Caki2 (cell line): ENCODE measurements at regions not wholly inside any gene's neighbourhood (a gene's known extent, or its start where the extent isn't known, plus 50 kb on each side); places are given as distances from the start of the nearest gene placed in this dataset.

Experiments used
- DNase-seq: peaks from one replicate; pipeline ENCODE4 v3.0.0-alpha.2; 2015; ENCODE audit warnings: low read depth
- in situ Hi-C: cut with HindIII; loops from 2 replicates; pipeline ENCODE4 v1.10.0; 2016; ENCODE audit warnings: low sequenced_read_pairs, low pct_unique_long_range_greater_than_20kb, mixed read lengths

DNA sequence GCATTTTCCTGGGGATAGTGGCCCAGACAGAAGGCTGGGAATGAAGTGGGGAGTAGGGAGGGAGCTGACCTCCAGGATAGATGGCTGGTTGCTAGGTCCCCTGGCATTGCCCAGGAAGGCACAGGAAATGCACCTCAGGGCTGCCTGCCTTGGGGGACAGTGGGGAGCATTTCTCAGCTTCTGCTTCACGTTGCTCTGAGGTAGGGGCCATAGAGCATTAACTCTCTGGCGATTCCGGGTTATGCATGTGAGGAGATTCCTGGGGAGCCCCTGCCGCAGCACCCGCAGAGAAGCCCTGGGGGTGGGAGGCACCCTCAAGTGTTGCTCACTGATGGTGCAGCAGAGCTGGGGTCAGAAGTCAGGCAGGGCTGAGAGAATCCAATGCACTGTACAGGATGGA lies 256.5 kb downstream of the CYP26B1 start:
- DNase-seq, result no peak
- in situ Hi-C loops, result no loop called here

DNA sequence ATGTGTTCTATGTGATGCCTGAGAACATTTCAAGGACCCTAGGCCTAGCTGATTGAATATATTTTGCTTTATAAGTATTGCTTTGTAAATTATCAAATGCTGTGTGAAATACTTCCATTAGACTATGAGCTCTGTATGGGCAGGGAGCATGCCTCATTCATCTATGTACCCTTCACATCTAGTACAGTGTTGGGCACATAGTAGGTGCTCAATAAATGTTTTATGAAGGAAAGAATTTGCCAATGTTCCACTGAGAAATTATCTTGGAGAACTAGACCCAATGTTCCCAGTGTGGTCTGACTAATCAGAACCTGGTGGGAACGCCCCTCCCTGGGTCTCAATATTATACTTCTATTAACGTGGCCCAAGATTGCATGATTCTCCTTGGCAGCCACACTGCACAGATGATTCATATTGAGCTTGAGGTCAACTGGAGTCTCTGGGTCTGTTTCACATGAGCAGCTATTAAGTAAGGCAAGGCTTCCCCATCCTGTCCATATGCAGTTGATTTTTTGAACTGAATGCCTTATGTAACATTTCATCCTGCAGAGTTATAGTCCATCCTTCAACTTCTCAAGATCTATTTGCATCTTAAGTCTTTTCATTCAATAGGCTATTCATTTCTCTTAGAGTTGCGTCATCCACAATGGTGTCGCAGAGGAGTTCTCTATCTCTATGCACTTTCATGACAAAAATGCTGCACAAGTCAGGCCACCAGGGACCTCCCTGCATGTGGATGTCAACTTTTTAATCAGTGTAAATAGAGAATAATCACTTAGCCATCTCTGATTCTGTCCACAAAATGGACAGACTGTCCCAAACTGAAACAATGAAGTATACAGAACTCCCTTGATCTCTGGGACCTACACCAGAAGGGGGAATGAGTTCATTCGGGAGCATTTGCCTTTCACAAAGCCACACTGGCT lies 257.6 kb downstream of the CYP26B1 start:
- in situ Hi-C loops, result no loop called here

GRCh38 chr2:71888751-71889445 lies 258.8 kb downstream of the CYP26B1 start:
- in situ Hi-C loops, result no loop called here

More for the DNA sequence above, 257.6 kb downstream of the CYP26B1 start:
- DNase-seq, result no peak

DNA sequence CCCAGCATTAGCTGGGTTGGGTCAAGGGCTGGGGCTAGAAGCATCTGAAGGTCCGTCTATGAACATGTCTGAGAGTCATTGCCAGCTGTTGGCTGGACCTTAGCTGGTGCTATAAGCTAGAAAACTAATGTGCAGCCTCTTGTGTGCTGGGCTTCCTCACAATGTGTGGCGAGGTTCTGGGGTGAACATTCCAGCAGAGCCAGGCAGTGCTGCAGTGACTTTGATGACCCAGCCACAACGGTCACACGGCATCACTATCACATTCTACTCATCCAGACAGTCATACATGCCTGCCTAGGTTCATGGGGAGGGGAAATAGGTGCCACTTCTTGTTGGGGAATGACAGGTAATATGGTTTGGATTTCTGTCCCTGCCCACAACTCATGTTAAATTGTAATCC lies 260.5 kb downstream of the CYP26B1 start:
- DNase-seq, result no peak
- in situ Hi-C loops, result no loop called here

More at GRCh38 chr2:71888751-71889445, 258.8 kb downstream of the CYP26B1 start:
- DNase-seq, result no peak

DNA sequence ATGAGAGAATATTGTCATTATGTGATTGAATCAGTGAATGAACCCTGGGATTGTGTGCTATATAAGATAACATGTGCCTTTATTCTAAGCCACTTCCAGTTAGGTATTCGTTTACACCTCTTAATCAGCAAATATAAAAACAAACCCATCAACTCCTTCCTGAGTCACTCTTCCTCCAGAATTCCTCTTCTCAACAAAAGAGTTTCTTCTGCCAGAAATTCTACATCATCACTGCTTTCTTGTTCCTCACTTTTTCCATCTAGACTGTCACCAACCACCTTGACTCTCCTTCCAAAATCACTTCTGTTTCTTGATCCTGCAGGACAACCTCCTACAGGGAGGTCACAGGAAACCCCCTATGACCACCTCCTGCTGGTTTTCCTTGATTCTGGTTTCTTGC lies 261.4 kb downstream of the CYP26B1 start:
- in situ Hi-C loops, result no loop called here
- DNase-seq, result no peak

- in situ Hi-C loops, result no loop called here
- no peak for DNase-seq
Observed at GRCh38 chr2:71884303-71885042, 263.2 kb downstream of the CYP26B1 start.

GRCh38 chr2:71882949-71883472 lies 264.7 kb downstream of the CYP26B1 start:
- in situ Hi-C loops, result no loop called here
- peak; percentile 68 for DNase-seq

- no peak for DNase-seq
- in situ Hi-C loops, result no loop called here
Observed at GRCh38 chr2:71882236-71882946, 265.3 kb downstream of the CYP26B1 start.

DNA sequence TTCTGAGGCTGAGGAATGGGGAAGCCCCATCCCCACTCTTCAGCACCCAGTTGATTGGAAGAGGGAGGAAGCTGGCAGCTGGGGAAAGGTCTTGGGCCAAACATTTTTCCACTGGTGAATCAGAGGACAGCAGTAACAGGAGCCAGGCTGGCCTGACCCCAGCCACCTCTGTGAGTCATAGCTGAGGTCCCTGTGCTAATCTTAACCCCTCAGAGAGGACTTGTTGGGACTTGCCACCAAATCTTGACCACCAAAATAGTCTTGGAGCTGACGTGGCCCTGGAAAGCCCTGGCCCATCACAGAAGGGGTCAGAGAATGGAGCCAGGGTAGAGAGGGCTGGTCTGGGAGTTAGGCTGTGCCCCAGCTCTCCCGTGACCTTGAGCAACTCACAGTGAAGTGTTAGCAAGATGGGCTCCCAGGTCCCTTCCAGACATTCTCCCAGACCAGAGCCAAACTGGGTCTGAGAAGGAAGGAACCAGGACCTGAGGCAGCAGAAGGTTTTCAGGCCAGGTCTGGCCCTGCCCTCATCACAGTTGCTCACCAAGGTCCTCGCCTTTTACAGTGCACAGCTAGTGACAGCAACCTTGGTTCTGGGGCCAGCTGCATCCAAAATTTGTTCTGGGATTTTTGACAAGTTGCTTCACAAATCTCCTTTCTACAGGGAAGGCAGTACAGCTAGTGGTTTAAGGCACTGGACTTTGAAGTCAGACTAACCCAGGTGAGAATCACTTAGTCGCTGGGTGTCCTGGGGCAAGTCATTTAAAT lies 266.6 kb downstream of the CYP26B1 start:
- peak; percentile 70 for DNase-seq
- in situ Hi-C loops, result no loop called here

- in situ Hi-C loops, result no loop called here
Observed at GRCh38 chr2:71880287-71880686, 267.4 kb downstream of the CYP26B1 start.

GRCh38 chr2:71879509-71880184 lies 268.0 kb downstream of the CYP26B1 start:
- no peak for DNase-seq

More at GRCh38 chr2:71880287-71880686, 267.4 kb downstream of the CYP26B1 start:
- no peak for DNase-seq

DNA sequence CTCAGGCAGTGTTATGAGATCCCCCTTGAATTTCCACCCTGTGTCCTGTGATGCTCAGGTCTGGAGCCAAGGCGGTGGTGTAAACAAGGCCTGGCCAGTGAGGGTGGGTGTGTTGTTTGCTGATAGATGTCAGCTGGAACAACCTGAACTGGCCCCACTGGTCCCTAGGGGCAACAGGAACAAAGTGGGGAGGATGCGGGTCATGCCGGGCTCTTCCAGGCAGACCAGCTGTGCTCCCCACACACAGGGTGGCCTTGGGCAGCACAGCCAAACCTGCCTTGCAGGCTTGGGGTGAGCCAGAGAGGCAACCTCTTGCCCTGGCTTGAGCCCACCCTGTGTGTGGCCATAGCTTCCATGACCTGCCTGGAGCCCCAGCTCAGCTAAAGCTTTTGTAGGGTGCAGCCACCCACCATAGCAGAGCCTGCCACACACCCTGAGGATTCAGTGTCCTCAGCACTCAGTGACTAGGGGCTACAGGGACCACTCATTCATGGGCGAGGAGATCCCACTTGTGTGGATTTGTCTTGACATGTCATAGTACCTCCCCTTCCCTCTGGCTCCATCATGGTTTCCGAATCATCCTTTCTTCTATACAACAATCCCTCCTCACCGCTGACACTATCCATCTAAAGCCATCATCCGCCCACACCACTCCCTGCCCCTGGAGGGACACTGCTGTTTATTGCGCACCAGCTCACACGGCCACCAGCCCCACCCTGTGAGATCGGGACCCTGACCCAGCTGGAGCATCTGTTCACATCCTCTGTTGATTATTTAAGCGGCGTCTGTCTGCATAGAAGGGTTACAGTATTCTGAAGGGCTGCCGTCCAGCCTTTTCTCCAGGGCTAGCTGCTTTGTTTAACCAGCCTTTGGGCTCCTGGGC lies 268.8 kb downstream of the CYP26B1 start:
- in situ Hi-C loops, result no loop called here

More at GRCh38 chr2:71879509-71880184, 268.0 kb downstream of the CYP26B1 start:
- in situ Hi-C loops, result no loop called here

DNA sequence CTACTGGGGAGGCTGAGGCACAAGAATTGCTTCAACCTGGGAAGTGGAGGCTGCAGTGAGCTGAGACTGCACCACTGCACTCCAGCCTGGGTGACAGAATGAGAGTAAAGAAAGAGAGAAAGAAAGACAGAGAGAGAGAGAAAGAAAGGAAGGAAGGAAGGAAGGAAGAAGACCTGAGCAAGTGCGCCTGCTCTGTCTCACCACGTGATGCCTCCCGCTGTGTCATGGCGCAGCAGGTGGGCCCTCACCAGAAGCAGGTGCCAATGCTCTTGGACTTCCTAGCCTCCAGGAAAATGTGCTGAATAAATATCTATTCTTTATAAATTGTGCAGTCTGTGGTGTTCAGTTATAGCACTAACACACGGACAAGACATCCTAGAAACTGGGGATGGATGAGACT lies 270.0 kb downstream of the CYP26B1 start:
- in situ Hi-C loops, result no loop called here
- DNase-seq, result no peak

More for the DNA sequence above, 268.8 kb downstream of the CYP26B1 start:
- DNase-seq, result no peak

- DNase-seq, result no peak
- in situ Hi-C loops, result no loop called here
Observed at GRCh38 chr2:71876542-71877451, 270.9 kb downstream of the CYP26B1 start.
